Parathyroid adenoma (tissue), 2 donors: ENCODE measurements at regions not wholly inside any gene's neighbourhood (a gene's known extent, or its start where the extent isn't known, plus 50 kb on each side); places are given as distances from the start of the nearest gene placed in this dataset.
A peak's percentile ranks its signal among the peaks of the same experiment; 100 is the strongest.

ENCODE experiments used
- H2AFZ ChIP-seq: fragments of 300-600 bp; sonication (generic); one replicate; pipeline ENCODE4 v1.7.0; 2017; ENCODE audit warnings: antibody characterized with exemption, mild to moderate bottlenecking
- H3K27ac ChIP-seq: fragments of 300-600 bp; sonication (generic); one replicate; pipeline ENCODE4 v1.7.0; 2017
- H3K27me3 ChIP-seq: fragments of 300-600 bp; sonication (generic); one replicate; pipeline ENCODE4 v1.7.0; 2017; ENCODE audit warnings: low read length; ENCODE audit not compliant: control insufficient read depth, insufficient read depth
- H3K36me3 ChIP-seq: fragments of 300-600 bp; sonication (generic); one replicate; pipeline ENCODE4 v1.7.0; 2017; ENCODE audit warnings: low read length; ENCODE audit not compliant: control insufficient read depth, insufficient read depth
- H3K4me1 ChIP-seq: fragments of 300-600 bp; sonication (generic); one replicate; pipeline ENCODE4 v1.7.0; 2017; ENCODE audit warnings: control low read depth
- H3K4me2 ChIP-seq: fragments of 300-600 bp; sonication (generic); one replicate; pipeline ENCODE4 v1.7.0; 2017; ENCODE audit warnings: low read length
- H3K4me3 ChIP-seq: fragments of 300-600 bp; sonication (generic); one replicate; pipeline ENCODE4 v1.7.0; 2017; ENCODE audit warnings: low read depth, low read length
- H3K79me2 ChIP-seq: fragments of 300-600 bp; sonication (generic); one replicate; pipeline ENCODE4 v1.7.0; 2017; ENCODE audit warnings: control low read depth
- H3K9ac ChIP-seq: fragments of 300-600 bp; sonication (generic); one replicate; pipeline ENCODE4 v1.7.0; 2017; ENCODE audit warnings: mild to moderate bottlenecking
- H3K9me3 ChIP-seq: fragments of 300-600 bp; sonication (generic); one replicate; pipeline ENCODE4 v1.7.0; 2017; ENCODE audit warnings: low read length; ENCODE audit not compliant: control insufficient read depth
- CTCF ChIP-seq: fragments of 300-600 bp; sonication (generic); IDR thresholded peaks from one replicate; pipeline ENCODE4 v1.7.0; 2017; ENCODE audit warnings: antibody characterized with exemption, mild to moderate bottlenecking
- donor health status: primary hyperparathyroidism.

- no peaks in the 10 kb centered on the region for H3K27me3 ChIP-seq
- no peak overlapping the region for H3K4me2 ChIP-seq
- H3K9me3 ChIP-seq: no peaks in the 10 kb centered on the region
- H3K4me3 ChIP-seq: no peak overlapping the region
- no peak overlapping the region for H2AFZ ChIP-seq
- no peaks in the 10 kb centered on the region for H3K36me3 ChIP-seq
- no peak overlapping the region for H3K9ac ChIP-seq
- no peak for TF ChIP-seq CTCF
- H3K27ac ChIP-seq: no peak overlapping the region
- no peaks in the 10 kb centered on the region for H3K79me2 ChIP-seq
- no peaks in the 10 kb centered on the region for H3K4me1 ChIP-seq
These were observed 59.2 kb upstream of the TRIB2 start for GRCh38 chr2:12657560-12657959.

DNA sequence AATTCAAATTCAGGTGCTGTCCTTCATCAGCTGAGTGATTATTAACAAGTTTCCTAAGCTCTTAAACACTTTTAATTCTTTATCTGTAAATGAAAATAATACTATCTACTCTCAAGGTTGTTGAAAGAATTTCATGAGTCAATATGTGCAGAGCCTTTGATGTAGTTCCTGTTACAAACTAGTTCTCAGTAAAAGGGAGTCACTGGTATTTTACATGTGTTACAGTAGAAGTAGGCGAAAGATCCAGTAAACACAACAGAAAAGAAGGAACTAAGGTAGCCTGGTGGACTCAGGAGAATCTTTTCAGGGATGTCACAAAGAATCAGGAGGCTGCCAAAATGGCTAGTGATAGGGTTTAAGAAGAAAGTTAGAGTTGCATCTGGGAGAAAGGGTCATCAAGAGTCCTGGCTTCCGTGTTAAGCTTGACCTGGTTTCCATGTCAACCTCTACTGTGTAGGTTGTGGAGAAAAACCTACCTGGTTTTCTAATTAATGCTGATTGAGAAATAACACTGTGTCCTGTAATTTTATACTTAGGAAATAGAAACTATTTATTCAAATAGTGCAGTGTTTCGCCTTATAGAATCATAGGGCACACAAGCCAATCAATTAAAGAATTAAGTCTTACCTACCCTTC is 58.3 kb upstream of the TRIB2 start:
- no peak overlapping the region for H3K4me2 ChIP-seq
- no peaks in the 10 kb centered on the region for H3K36me3 ChIP-seq
- no peaks in the 10 kb centered on the region for H3K79me2 ChIP-seq
- H3K4me1 ChIP-seq: no peaks in the 10 kb centered on the region
- no peak overlapping the region for H3K9ac ChIP-seq
- no peak overlapping the region for H3K27ac ChIP-seq
- H3K4me3 ChIP-seq: no peak overlapping the region
- H2AFZ ChIP-seq: no peak overlapping the region
- no peak for TF ChIP-seq CTCF
- H3K9me3 ChIP-seq: no peaks in the 10 kb centered on the region
- H3K27me3 ChIP-seq: no peaks in the 10 kb centered on the region

DNA sequence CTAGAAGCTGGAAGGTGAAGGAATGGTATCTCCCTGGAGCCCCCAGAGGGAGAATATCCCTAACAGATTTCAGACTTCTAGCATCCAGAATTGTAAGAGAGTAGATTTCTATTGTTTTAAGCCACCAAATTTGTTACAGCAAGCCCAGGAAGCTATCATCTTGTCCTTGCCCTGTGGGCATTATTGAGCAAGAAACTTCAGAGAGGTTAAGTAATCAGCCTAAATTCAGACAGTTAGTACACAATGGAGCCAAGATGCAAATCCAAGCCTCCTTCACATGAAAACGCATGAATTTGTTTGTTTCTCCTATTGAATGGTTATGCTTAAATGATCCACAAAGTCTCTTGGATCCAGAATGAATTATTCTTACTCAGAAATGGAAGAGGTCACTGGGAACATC is 55.2 kb upstream of the TRIB2 start:
- H3K27ac ChIP-seq: no peak overlapping the region
- no peak overlapping the region for H2AFZ ChIP-seq
- no peak overlapping the region for H3K4me3 ChIP-seq
- H3K9ac ChIP-seq: no peak overlapping the region
- H3K36me3 ChIP-seq: no peaks in the 10 kb centered on the region
- H3K4me1 ChIP-seq: no peaks in the 10 kb centered on the region
- H3K27me3 ChIP-seq: no peaks in the 10 kb centered on the region
- H3K9me3 ChIP-seq: no peaks in the 10 kb centered on the region
- H3K4me2 ChIP-seq: no peak overlapping the region
- no peak for TF ChIP-seq CTCF
- H3K79me2 ChIP-seq: no peaks in the 10 kb centered on the region

DNA sequence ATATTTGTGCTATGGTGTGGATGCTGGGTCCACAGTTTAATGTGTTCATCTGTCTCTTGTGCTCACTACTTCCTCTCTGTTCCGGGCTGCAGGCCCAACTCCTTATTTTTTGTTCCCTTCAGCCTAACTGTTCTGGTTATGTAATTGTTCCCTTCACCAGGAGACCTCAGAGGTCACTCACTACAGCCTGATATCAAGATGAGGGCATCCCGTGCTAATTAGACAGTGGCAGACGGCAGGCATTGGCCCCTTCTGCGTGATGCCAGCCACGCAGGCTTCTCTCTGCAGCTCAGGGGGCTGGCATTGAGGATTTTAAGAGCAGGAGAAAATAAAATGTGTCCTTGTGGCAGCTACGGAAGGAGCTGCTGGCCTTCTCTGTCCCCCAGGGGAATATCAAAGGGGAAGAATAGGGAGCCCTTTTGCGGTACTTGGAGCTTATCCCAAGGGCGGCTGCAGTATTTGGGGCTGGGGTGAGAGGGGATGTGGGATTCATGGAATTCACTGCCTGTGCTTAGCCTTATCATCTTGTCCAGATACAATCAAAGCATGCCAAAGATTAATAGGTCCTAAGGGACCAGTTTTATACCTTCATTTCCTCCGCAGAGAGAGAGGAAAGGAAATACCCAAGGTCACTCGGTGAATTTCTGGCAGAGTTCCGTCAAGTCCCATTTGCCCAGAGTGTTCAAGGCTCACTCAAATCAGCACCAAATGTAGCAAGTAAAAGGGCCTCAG is 53.3 kb upstream of the TRIB2 start:
- no peaks in the 10 kb centered on the region for H3K4me1 ChIP-seq
- H3K9me3 ChIP-seq: no peaks in the 10 kb centered on the region
- H3K27me3 ChIP-seq: no peaks in the 10 kb centered on the region
- no peaks in the 10 kb centered on the region for H3K36me3 ChIP-seq
- TF ChIP-seq CTCF: no peak
- peak overlapping the region; percentile 8 for H2AFZ ChIP-seq
- H3K4me2 ChIP-seq: no peak overlapping the region
- H3K79me2 ChIP-seq: no peaks in the 10 kb centered on the region
- no peak overlapping the region for H3K4me3 ChIP-seq
- no peak overlapping the region for H3K9ac ChIP-seq
- H3K27ac ChIP-seq: no peak overlapping the region

DNA sequence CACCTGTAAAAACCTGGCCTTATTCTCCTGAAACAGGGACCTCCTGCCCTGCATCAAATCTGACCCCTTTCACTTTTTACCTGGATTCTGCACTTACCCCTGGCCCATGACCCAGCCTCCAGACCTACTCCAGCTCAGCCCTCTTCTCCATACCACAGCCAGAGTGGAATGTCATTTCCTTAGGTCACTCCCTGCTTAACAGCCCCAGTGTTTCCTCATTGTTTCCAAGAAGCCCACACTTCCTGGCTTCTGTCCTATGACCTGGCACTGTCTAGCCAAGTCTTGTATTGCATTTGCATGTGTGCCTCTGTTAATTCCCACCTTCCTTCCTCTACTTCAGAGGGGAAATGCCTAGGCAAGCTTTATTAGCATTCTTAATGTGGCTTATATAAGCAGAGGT is 51.4 kb upstream of the TRIB2 start:
- Histone ChIP-seq H3K9ac (no peak overlapping the region), H3K4me2 (no peak overlapping the region)
- TF ChIP-seq CTCF: no peak

More for the DNA sequence above, 51.4 kb upstream of the TRIB2 start:
- H3K4me3 ChIP-seq: no peak overlapping the region
- H3K9me3 ChIP-seq: no peaks in the 10 kb centered on the region
- H3K27ac ChIP-seq: no peak overlapping the region
- H2AFZ ChIP-seq: no peak overlapping the region
- H3K4me1 ChIP-seq: no peaks in the 10 kb centered on the region
- H3K36me3 ChIP-seq: no peaks in the 10 kb centered on the region
- H3K27me3 ChIP-seq: no peaks in the 10 kb centered on the region
- H3K79me2 ChIP-seq: no peaks in the 10 kb centered on the region
